ENCODE measurements at regions not wholly inside any gene's neighbourhood (a gene's known extent, or its start where the extent isn't known, plus 50 kb on each side); places are given as distances from the start of the nearest gene placed in this dataset.

GRCh38 chr11:69387409-69387885 lies 93.5 kb downstream of the MYEOV start:
- no peak for TF ChIP-seq CTCF (IDR thresholded peaks at IDR 0.05)
- no peak for TF ChIP-seq POLR2A (IDR thresholded peaks at IDR 0.05; ENCODE audit: low read depth)
- TF ChIP-seq POLR2AphosphoS5 (IDR thresholded peaks at IDR 0.05) = no peak

All from esophagus muscularis mucosa (tissue), 3 donors.